Osteocyte (in vitro differentiated cells): ENCODE measurements at regions not wholly inside any gene's neighbourhood (a gene's known extent, or its start where the extent isn't known, plus 50 kb on each side); places are given as distances from the start of the nearest gene placed in this dataset.

Source experiments
- DNase-seq: peaks from one replicate; pipeline ENCODE4 v3.0.0; 2021; ENCODE audit warnings: mixed read lengths; ENCODE audit not compliant: unreplicated experiment; ENCODE audit errors: extremely low spot score
- H3K27ac Mint-ChIP-seq: one replicate; pipeline ENCODE4 v1.8.0; 2021; ENCODE audit warnings: mild to moderate bottlenecking, mixed read lengths; ENCODE audit not compliant: unreplicated experiment
- H3K27me3 Mint-ChIP-seq: one replicate; pipeline ENCODE4 v1.8.0; 2021; ENCODE audit warnings: mixed read lengths; ENCODE audit not compliant: unreplicated experiment
- H3K36me3 Mint-ChIP-seq: one replicate; pipeline ENCODE4 v1.8.0; 2021; ENCODE audit warnings: mixed read lengths; ENCODE audit not compliant: unreplicated experiment
- H3K4me1 Mint-ChIP-seq: one replicate; pipeline ENCODE4 v1.8.0; 2021; ENCODE audit warnings: mixed read lengths; ENCODE audit not compliant: unreplicated experiment
- H3K4me3 Mint-ChIP-seq: one replicate; pipeline ENCODE4 v1.8.0; 2021; ENCODE audit warnings: mild to moderate bottlenecking, moderate library complexity, mixed read lengths; ENCODE audit not compliant: unreplicated experiment
- H3K9me3 Mint-ChIP-seq: one replicate; pipeline ENCODE4 v1.8.0; 2021; ENCODE audit warnings: mixed read lengths; ENCODE audit not compliant: unreplicated experiment
- TF ChIP-seq, protein P1 (sequence below): fragments of 200-600 bp; sonication (generic); IDR thresholded peaks from 2 replicates; pipeline ENCODE4 v1.5.0; 2021; ENCODE audit warnings: antibody characterized with exemption, mild to moderate bottlenecking, moderate library complexity

DNA sequence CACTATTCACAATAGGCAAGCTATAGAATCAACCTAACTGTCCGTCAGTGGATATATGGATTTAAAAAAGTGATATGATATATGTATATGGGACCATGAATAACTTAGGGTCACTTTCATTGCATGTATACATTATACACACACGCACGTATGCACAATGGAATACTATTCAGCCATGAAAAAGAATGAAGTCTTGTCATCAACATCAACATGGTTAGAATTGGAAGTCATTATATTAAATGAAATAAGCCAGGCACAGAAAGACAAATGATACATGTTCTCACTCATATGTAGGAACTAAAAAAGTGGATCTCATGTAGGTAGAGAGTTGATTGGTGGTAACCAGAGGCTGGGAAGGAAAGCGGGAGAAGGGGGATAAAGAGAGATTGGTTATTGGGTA is 234.3 kb downstream of the VRK1 start:
- Mint-ChIP-seq H3K4me3 (no peak overlapping the region), H3K36me3 (no peaks in the 10 kb centered on the region), H3K27ac (no peak overlapping the region), H3K4me1 (no peaks in the 10 kb centered on the region), H3K27me3 (peaks cover 4% of the 10 kb centered on the region), H3K9me3 (peaks cover 23% of the 10 kb centered on the region)
- TF ChIP-seq, protein P1, sequence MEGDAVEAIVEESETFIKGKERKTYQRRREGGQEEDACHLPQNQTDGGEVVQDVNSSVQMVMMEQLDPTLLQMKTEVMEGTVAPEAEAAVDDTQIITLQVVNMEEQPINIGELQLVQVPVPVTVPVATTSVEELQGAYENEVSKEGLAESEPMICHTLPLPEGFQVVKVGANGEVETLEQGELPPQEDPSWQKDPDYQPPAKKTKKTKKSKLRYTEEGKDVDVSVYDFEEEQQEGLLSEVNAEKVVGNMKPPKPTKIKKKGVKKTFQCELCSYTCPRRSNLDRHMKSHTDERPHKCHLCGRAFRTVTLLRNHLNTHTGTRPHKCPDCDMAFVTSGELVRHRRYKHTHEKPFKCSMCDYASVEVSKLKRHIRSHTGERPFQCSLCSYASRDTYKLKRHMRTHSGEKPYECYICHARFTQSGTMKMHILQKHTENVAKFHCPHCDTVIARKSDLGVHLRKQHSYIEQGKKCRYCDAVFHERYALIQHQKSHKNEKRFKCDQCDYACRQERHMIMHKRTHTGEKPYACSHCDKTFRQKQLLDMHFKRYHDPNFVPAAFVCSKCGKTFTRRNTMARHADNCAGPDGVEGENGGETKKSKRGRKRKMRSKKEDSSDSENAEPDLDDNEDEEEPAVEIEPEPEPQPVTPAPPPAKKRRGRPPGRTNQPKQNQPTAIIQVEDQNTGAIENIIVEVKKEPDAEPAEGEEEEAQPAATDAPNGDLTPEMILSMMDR: no peak
- DNase-seq: no peak

DNA sequence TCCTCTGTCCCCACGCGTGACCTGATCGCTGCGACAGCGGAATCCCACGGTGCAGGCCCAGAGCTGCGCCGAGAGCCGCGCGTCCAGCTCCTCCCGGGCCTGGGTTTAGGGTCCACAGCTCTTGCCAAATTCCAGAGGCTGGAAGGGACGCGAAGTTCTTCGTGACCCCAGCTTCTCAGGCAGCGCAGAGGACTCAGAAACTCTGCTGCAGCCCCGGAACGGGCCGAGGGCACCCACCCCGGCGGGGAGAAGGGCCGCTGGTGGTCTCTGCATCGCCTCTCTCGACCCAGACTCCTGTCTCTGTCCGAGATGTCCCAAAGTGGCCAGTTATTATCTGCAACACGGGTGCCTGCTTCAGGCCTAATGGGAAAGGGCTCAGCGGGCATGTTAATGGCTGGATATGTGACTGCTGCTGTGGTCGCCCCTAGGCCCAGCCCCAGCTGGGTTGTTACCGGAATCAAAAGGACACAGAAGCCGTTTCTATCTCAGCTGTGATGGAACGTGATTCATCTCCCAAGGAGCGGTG is 236.4 kb downstream of the VRK1 start:
- no peak overlapping the region for H3K27ac Mint-ChIP-seq
- no peaks in the 10 kb centered on the region for H3K4me1 Mint-ChIP-seq
- H3K4me3 Mint-ChIP-seq: no peak overlapping the region
- no peak for DNase-seq
- H3K9me3 Mint-ChIP-seq: peaks cover 35% of the 10 kb centered on the region
- H3K27me3 Mint-ChIP-seq: peaks cover 4% of the 10 kb centered on the region
- TF ChIP-seq, protein P1: no peak
- no peaks in the 10 kb centered on the region for H3K36me3 Mint-ChIP-seq

DNA sequence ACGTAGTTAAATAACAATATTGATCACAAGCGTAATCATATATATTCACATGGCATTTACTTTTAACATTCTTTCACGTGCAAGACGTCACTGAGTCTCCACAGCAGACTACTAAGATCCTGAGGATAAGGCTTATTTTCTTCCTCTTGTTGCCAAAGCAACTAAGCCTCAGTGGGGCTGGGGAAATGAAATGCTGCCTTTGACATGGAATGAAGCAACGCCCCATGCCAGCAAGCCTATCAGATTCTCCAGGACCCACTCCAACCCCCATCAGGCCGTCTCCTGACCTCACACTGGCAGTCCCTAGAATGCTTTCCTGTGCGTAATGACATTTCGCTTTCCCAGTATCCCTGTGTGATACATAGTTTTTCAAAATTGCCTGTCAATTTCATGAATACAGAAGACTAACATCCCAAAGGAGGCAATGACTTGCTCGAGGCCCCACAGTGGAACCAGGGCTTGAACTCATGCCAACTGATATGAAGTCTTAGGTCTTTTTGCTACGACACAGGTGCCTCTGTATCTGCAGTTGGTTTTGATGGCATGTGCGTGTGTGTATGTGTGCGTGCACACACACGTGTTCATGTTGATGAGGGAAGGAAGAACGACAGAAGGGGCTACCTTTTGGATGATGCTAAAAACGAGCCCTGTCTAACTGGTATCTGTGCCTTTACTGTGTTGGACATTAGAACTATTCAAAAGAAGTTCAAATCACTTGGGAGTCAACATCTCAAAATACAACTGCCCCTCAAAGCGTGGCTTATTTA is 239.1 kb downstream of the VRK1 start:
- no peaks in the 10 kb centered on the region for H3K36me3 Mint-ChIP-seq
- H3K4me3 Mint-ChIP-seq: no peak overlapping the region
- no peak overlapping the region for H3K27ac Mint-ChIP-seq
- TF ChIP-seq, protein P1: no peak
- peaks cover 4% of the 10 kb centered on the region for H3K27me3 Mint-ChIP-seq
- peaks cover 35% of the 10 kb centered on the region for H3K9me3 Mint-ChIP-seq
- H3K4me1 Mint-ChIP-seq: no peaks in the 10 kb centered on the region
- DNase-seq: no peak

DNA sequence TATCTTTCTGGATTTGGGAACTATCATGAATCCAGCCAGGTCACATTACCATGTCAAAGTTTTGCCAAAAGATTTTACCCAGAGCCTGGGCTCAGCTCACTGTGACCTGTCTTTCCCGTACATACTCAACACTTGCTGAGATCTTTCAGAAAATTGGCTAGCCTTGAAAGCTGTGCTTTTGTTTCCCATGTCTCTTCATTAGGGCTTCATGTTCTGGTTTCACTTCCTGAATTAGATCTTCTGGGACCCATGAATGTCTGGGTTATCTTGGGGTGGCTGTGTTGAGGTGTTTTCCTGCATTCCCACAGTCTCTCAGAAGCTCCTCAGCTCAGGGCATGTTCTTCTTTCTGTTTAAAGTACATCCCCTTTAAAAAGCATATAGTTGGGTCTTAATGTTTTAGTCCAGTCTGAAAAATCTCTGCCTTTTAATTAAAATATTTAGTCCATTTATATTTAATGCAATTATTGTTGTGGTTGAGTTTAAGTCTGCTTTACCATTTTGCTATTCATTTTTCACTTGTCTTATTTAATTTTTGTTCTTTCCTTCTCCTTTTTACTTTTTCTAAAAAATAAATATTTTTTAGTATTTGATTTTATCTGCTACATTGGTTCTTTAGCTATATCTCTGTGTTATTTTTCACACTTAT is 242.7 kb downstream of the VRK1 start:
- no peaks in the 10 kb centered on the region for H3K4me1 Mint-ChIP-seq
- no peak overlapping the region for H3K4me3 Mint-ChIP-seq
- TF ChIP-seq, protein P1: no peak
- no peak for DNase-seq
- H3K27ac Mint-ChIP-seq: no peak overlapping the region
- H3K36me3 Mint-ChIP-seq: no peaks in the 10 kb centered on the region
- no peaks in the 10 kb centered on the region for H3K27me3 Mint-ChIP-seq
- peaks cover 42% of the 10 kb centered on the region for H3K9me3 Mint-ChIP-seq

DNA sequence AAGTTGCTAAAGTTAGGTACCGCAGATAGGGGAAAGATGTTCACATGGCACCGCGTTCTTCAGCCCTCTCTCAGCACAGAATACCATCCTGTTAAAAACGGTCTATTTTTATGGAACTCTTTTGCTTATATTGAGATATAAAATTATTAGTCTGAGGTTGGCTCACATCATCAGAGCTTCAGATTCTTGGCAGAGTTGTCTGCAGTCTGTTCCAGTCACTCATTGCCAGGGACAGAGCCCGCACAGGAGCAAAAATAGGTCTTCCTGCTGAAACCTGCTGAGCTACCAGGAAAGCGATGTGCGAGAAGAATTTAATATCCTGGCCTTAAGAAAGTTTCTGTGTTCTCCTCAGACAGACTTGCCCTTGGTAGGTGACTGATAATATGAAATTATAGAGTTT is 249.8 kb downstream of the VRK1 start:
- TF ChIP-seq, protein P1: no peak
- Mint-ChIP-seq H3K27ac (no peak overlapping the region), H3K27me3 (no peaks in the 10 kb centered on the region), H3K9me3 (peaks cover 16% of the 10 kb centered on the region), H3K4me1 (no peaks in the 10 kb centered on the region), H3K4me3 (no peak overlapping the region), H3K36me3 (no peaks in the 10 kb centered on the region)
- no peak for DNase-seq
